HG03025 (cell line): ENCODE measurements at regions not wholly inside any gene's neighbourhood (a gene's known extent, or its start where the extent isn't known, plus 50 kb on each side); places are given as distances from the start of the nearest gene placed in this dataset.

Experiments used
- ATAC-seq: cut with Tn5 transposase; IDR thresholded peaks from one replicate; pipeline ENCODE4 v1.9.1; 2021; ENCODE audit warnings: mild to moderate bottlenecking, moderate library complexity; ENCODE audit not compliant: unreplicated experiment, low FRiP score

DNA sequence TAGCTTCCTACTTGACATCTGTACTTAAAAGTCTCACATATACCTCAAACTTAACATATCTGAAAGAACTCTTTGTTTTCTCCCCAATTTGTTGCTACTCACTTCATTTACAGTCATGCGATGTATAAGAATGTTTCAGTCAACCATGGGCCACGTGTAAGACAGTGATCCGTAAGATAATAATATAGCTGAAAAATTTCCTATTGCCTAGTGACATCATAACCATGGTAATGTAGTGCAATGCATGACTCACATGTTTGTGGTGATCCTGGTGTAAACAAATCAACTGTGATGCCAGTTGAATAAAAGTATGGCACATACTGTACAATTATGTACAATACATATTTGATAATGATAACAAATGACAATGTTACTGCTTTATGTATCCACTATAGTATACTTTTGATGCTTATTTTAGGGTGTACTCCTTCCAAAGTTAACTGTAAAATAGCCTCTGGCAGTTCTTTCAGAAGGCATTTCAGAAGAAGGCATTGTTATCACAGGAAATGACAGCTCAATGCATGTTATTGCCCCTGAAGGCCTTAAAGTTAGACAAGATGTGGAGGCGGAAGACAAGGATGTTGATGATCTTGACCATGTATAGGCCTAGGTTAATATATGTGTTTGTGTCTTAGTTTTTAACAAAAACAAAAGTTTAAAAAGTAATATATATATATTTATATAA is 579.0 kb downstream of the EPHA7 start:
- ATAC-seq: no peak

DNA sequence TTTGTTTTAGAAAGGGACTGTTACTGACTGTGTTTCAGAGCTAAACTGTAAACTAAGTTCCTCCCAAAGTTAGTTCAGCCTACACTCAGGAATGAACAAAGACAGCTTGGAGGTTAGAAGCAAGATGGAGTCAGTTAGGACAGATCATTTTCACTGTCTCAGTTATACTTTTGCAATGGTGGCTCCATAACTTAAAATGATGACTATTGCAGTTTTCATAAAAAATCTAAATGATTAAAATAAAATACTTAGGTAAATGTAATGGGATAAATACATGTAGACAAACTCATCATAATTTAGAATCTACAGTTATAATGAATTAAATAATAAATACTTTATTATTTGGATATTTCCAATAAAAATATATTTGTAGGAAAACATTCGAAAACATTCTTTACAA is 590.6 kb downstream of the EPHA7 start:
- ATAC-seq: no peak

DNA sequence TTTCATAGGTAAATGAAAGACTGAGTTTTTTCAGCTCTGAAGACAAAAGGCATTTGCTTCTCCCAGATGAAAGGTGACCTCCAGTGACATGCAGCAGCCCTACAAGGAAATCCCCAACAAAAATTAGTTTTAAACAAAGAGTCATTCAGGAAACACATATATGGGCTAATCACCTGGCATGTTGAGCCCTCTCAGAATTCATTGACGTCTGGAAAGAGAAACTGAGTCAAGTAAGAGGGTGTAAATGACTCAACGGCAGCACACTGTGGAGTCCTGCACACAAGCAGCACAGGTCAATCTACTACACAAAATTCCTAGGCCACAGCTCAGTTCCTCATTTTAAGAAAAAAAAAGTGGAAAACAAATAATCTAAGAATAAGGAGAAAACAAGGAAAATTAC is 592.3 kb downstream of the EPHA7 start:
- ATAC-seq: no peak

DNA sequence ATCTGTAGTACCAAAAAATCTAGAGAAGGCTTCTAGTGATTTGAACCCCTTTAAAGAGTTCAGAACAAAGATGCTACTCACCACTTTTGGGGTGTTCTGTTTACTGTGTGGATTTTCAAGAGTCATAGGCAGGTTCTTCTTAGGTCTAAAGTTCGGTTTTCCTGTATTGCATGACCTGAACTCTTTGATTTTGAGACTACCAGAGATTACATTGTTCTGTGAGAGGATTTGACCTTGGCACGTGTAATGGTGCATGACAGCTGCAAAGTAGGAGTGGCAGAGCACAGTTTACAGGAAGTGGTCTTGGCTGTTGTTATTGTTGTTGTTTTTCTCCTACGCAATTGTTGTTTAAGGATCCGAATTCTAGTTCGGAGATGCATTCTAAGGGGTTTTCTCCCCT is 592.7 kb downstream of the EPHA7 start:
- no peak for ATAC-seq

DNA sequence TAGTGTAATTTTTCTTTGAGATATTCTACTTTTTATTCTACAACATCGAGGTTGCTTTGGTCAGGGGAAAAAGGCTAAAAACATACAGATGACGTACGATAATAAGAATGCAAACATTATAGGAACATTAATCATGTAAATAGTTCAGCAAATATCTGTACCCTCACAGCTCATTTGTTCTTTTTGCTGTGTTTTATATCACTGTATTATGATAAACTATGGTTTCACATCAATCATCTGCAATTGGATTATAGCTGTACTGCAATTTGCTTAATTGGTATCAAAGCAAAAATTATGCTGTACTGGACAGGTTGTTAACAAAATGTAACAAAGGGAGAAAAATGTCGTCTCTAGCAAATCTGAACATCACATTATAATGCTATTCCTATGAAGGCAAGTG is 597.1 kb downstream of the EPHA7 start:
- ATAC-seq: no peak

DNA sequence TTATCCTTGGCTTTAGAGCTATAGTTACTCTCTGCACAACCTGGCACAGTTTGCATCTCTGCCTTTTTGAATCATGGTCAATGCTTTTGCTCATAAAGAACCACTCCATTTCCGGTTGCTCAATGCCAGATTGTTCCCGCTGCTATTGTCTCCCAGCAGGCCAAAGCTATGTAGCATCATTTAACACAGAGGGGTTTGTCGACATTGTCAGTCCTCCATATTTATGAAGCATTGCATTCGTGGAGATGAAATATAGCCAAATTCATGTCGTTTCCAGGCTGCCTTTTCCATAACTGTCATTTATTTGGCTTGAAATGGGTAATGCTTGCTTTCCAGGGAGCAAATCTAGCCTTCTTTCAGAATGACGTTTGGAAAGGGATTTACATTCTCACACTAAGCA is 598.8 kb downstream of the EPHA7 start:
- no peak for ATAC-seq

DNA sequence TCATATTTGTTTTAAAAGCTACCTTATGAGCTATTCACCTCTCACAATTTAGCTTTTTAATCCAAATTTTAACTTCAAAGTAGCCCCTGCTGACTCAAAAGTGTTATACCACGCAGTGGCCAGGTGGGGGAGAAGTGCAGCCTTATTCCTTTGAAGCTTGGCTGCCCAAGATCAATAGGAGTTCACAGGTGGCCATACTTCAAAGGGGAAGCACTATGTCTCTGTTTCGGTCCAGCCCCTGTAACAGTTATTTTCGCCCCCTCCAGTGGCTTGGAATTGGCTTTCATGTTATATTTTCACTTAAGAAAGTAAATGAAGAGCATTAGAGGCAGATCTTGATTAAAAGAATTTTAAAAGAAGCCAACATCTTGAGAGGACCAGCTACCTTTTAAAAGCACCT is 608.4 kb downstream of the EPHA7 start:
- ATAC-seq: peak; percentile 99

DNA sequence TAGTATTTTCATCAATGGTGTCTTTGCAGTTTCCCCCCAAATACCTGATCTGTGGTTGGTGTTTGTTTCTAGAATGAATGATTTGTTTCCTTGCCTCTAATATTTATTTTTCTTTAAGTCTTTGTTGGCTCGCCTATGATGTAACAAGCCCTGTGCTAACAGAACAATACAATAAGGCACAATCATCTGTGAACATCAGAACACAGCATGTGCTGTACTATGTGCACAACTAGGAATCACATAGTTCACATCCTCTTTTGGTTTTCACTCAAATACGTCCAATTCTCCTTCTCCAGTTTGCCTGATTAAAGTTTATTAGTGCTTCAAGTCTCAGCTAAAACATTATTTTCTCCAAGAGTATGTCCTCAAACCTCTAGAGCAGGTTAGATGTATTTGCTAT is 613.1 kb downstream of the EPHA7 start:
- no peak for ATAC-seq

DNA sequence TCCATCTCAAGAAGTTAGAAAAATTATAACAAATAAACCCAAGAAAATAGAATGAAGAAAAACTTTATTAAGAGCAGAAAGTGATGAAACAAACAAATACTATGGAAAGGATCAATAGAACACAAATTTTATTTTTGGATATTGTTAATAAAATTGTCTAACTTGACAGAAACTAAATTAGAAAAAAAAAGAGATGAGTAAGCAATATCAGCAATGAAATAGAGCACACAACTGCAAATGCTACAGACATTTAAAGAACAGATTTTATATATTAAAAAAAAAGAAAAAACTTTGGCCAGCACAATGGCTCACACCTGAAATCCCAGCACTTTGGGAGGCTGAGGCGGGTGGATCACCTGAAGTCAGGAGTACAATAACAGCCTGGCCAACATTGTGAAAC is 628.0 kb downstream of the EPHA7 start:
- no peak for ATAC-seq

DNA sequence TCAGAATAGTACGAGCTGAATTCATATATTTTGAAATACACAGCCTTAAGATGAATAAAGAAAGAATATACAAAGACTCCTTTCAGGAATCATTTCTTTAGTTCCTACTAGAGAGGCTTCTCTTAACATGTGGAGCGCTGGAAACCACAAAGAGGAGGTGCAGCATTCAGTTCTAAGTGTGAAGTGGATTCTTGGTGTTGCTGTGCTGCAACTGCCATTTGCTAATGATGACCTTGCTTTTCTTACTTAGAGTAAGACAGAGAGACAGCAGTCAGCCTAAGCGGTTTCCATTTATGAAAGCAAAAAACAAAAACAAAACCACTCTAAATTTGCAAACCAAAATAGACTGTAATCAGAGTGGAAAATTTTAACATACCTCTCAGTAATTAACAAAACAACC is 629.0 kb downstream of the EPHA7 start:
- ATAC-seq: no peak

DNA sequence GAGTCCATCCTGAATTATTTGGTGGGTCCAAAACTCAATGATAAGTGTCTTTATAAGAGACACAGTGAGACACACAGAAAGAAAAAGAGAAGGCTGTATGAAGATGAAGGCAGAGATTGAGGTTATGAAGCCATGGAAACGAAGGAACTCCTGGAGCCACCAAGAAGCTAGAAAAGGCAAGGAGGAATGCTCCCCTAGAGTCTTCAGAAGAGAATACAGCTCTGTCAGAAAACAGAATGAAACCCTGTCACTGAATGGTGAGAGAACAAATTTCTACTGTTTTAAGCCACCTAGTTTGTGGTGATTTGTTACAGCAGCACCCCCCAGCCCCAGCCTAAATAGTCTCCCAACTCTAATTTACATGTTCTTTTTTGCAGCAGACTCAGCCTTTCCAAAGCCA is 635.1 kb downstream of the EPHA7 start:
- no peak for ATAC-seq

DNA sequence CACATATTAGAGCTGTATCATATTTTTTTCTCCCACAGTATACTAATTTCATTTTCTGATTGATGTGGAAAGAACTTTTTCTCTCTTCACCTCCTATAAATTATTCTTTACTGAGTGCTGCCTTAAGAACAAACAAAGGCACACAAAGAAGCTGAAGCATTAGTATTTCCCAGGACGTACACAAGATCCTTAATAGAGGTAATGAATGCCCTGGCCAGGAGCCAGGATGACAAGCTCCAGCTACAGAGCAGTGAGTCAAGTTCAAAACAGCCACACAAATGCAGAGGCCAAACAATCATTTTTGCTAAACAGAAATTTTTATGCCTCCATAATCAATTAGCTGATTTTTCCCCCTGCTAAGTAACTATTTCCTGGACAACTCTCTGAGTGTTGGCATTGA is 639.6 kb downstream of the EPHA7 start:
- ATAC-seq: no peak

DNA sequence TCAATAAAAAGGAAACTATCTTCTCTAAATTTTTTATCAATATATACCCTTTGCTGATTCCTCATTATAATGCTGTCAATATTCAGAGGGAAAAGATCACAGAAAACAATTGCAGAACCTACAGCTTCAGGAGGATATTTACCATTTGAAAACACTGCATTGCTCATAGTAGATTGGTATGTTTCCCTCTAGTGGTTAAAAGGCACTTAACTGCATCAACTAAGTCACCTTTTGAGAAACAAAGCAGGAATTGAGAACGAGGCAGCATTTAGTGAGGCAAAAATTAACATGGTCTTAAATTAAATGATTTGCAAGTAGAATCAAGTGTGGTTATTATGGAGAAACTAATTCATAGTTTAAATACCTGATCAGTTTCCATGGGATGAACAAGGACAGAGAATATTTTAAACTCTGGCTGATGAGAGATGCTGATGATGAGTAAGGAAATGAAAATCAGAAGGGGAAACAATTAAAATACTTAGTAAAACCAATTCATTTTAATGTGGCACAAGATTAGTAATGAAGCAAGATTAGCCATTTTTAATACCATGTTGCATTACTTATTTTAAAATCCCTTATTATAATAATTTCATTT is 642.1 kb downstream of the EPHA7 start:
- no peak for ATAC-seq

DNA sequence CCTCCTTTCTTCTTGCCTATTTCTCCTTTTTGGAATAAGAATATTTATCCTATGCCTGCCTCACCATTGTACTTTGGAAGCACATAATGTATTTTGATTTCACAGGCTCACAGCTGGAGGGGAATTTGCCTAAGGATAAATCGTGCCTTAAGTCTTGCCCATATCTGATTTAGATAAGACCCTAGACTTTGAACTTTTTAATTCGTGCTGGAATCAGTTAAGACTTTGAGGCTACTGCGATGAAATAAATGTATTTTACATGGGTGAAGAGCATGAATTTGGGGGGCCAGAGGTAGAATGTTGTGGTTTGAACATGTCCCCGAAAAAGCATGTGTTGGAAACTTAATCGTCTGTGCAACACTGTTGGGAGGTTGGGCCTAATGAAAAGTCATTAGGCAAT is 648.8 kb downstream of the EPHA7 start:
- no peak for ATAC-seq

DNA sequence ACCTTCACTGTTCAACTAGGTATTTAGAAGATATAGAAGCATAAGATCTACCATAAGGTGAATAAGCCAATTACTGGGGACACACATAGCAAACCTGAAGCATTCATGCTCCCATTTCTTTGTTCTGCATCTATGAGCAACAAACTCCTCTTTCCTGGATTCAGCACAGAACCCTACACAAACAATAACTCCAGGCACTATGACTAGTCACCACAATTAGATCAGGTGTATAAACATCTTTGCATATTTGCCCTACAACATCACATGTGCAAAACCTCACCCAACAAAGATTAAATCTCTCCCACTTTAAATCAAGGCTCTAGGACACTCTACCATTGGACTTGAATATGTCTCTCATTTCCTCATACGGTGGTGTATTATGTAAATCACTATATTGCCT is 652.3 kb downstream of the EPHA7 start:
- ATAC-seq: no peak

DNA sequence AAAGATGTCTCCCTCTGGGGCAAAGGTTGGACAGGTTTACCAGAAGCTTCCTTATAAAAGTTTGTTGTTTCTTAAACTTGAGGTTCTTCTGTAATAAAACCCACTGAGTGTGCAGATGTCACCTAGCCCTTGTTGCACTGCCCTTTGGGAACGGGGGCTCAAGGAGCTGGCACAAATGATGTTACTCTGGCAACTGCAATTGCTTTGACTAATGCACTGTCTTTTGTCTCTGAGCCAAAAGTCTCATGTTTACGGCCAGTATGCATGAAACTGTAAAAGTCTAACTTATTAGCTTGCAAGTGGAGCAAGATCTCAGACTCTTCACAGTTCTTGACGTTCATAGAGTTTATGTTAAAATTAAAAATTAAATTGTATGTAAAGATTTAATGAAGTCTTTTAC is 655.7 kb downstream of the EPHA7 start:
- ATAC-seq: no peak

DNA sequence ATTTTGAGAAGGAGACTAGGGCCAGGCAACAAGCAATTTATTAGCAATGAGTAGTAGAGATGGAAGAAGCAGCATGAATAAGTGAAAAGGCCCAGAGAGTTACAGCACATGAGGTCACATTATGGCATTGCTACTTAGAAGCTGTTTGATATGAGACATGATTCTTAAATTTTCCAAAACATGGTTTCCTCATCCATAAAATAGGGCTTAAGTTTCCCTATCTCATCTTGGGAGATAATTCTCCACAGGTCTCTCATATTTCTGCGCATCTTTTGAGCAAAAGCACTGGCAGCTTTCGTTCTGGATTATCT is 656.1 kb downstream of the EPHA7 start:
- ATAC-seq: no peak

DNA sequence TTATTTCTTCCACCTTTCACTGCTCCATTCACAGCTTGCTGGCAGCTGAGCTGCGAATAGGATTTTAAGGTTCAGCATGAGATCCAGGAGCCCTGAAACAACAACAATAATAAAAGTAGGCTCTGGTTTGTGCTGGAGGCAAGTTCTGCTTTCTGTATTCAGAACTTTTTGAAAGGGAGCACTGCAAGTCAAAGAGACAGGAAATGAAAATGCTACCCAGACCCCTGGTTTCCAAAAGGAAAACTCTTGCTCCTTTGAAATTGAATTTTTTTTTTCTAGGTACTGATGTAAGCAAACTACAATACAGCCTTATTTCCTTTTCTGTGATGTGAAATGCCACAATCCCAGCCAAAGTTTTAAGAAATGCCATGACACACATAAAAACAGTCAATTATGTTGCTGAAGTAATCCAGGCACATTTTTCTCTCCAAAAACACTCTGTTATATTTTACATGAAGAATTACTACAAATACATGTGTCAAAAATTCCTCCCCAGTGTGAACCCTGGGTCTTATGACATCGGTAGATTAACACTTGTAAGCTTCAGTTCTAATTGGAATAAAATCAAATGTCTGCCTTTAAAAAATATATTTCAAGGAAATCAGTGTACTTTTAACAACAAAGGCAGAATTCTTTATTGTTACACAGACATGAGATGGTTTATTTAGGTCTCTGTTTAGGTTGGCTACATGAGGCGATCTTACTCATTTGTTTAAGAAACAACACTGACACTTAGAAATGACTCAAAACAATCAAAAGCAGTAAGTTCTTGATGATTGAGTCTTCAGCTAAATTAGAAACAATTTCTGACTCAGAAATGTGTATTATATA is 656.7 kb downstream of the EPHA7 start:
- no peak for ATAC-seq

DNA sequence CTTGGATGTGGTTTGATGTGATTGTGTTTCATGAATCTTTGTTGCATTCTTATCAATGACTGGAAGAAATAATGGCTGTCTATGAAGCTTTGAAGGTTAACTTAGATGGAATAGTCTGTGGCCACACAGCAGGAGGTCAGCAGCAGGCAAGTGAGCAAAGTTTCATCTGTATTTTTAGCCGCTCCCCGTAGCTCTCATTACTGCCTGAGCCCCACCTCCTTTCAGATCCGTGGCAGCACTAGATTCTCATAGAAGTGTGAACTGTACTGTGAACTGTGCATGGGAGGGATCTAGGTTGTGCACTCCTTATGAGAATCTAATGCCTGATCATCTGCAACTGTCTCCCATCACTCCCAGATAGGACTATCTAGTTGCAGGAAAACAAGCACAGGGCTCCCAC is 660.2 kb downstream of the EPHA7 start:
- no peak for ATAC-seq

DNA sequence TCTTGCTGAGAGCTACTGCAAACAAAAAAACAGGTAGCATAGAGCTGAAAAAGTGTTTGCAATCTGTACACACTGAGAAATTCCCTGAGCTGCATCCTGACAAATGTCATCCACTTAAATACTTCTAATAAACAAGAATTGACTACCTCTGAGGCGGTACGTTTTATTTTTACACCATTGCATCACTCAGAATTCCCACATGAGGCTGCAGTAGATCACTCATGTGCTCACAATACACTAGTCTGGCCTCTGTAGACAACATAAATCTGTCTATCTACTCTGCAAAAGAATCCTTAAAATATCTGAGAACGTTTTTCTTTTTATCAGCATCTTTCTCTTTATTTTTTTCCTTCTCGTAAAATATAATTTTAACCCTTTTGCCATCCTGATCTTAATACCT is 661.4 kb downstream of the EPHA7 start:
- no peak for ATAC-seq

DNA sequence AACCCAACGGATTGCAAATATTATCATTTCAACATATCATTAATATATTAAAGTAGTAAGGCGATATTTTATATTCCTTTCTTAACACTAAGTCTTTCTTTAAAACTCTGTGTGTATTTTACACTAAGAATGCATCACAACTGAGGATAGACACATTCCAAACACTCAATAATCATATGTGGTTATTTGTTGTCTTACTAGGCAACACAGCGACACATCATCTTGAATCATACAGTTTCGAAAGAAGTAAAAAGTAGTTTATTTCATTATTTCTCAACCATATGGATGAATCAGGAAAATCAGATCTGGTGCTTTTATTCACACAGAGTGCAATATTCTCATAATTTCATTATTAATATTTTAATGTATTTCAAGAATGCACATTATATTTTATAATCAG is 662.4 kb downstream of the EPHA7 start:
- no peak for ATAC-seq

DNA sequence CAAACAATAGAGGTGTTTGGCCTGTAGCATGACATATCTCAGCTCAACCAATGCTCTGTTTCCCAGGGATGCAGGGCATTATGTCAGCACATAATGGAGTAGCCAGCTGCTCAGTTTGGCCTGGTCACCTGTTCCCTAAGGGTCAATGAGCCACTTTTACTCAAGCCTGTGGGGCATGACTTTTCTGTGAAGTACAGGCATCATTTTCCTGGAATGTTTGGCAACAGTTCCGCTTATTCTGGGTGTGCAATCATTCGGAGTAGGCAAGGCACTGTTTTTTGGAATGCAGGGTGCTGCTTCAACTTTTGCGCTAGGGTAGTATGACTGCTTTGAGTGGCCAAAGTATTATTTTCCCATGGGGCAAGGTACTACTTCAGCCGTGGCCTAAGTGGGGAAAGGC is 665.4 kb downstream of the EPHA7 start:
- no peak for ATAC-seq
